AG08395 (cell line): ENCODE measurements at regions not wholly inside any gene's neighbourhood (a gene's known extent, or its start where the extent isn't known, plus 50 kb on each side); places are given as distances from the start of the nearest gene placed in this dataset.
A peak's percentile ranks its signal among the peaks of the same experiment; 100 is the strongest.
"Not testable (repeated sequence)": the region's sequence is repeated elsewhere in the genome, so short reads cannot be mapped to it uniquely, and the experiment has no call there.

Source experiments
- DNase-seq: peaks from one replicate; pipeline ENCODE4 v3.0.0; 2012; ENCODE audit warnings: mixed read lengths, low spot score

DNA sequence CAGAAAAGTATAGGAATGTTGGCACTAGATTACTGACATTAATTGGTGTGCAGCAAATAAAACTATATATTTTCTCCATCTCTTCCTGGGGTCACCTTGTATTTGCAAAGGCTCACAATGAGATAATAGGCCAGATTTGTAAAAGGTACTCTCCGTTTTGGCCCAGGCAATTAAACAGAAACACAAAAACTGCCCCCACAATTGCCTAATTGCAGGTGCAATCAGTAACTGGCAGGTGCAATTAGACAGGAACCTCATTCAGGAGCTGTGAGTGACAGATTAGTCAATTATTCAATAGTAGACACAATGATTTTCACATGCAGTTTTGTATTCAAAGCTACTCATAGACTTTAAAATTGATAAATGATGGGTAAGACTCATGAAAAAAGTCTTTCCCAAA is 451.4 kb upstream of the ID2 start:
- no peak for DNase-seq

- DNase-seq: no peak
Observed at GRCh38 chr2:8231902-8232301, 450.0 kb upstream of the ID2 start.

DNA sequence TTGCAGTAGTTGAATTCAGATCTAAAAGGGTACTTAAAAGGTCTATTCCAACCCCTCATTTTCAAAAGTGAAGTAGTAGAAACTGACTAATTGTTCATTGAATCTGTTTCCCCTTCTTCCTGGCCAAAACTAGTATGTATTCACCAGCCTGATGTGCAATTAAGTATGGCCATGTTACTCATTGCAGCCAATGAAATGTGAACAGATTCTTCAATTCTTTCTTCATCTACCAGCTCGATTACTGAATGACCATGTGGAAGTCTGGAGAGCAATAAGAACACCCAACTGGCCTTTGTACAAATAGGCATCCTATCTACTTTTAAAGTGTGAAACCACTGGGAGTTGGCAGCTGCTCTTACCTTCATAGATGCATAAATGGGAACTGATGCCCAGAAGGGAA is 449.0 kb upstream of the ID2 start:
- DNase-seq: no peak

DNA sequence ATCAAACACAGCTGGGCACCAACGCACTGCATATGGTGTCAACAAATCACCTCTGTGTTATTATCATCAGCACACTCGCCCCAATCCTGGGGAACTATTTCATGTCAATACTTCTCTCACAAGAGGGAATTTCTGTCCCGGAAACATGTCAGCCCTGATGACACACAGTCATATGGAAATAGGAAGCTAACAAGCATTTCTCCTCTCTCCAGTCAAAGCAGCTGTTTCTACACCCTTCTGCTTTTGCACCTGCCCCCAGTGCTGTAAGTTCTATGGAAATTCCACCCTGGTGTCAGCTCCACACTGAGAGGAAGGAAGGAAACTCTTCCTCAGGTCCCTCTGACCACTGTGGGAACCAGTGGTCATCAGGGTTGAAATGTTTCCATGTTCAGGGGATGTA is 447.6 kb upstream of the ID2 start:
- DNase-seq: no peak

- no peak for DNase-seq
Observed at GRCh38 chr2:8234757-8235374, 447.0 kb upstream of the ID2 start.

GRCh38 chr2:8235419-8235818 is 446.4 kb upstream of the ID2 start:
- DNase-seq: no peak

- no peak for DNase-seq
Observed at GRCh38 chr2:8236391-8236790, 445.5 kb upstream of the ID2 start.

- DNase-seq: no peak
Observed at GRCh38 chr2:8238521-8239230, 443.2 kb upstream of the ID2 start.

- DNase-seq: no peak
Observed at GRCh38 chr2:8239531-8240088, 442.2 kb upstream of the ID2 start.

GRCh38 chr2:8241317-8241716 is 440.5 kb upstream of the ID2 start:
- no peak for DNase-seq

DNA sequence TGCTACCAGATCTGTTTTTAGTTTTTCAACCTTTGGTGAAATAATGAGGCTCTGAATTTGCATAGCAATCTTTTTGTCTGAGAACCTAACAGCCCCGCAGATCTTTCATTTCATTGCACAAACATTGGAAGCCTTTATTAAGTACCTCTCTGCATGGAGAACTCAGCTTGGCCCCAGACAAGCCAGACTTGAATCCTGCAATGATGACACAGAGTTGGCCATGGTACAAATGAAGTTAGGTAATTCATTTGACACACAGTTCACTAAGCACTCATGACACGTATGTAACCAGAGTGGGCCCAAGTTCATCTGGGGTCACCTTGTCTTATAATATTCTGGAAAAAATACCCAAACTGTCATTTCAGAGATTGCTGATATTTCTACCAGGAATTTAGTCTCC is 439.1 kb upstream of the ID2 start:
- no peak for DNase-seq

DNA sequence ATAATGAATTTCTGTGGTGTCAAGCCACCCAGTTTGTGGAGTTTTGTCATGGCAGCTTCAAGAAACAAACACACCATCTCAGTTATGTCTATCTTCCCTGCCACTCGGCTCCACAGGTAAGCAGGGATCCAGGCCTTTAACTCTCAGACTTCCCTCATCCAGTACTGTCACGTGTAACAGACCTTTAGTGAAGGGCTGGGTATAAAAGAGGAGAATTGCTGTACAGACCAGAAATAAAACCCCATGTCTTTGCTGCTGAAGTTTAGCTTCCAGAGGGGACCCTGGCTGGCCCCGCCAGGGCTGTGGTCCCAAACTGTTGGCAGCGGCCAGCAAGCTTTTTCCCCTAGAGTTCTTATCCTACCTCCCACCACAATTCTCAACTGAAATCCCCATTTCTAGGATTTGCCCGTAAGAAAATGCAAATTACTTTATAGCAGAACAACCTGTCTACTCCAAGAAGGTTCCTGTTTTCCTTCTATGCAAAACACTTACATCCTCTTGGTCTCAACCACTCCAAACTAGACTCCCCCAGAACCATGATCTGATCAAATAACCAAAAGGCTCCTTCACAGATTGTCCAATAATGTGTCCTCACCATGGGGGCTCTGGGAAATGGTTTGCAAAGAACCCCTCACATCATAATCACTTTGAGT is 438.0 kb upstream of the ID2 start:
- no peak for DNase-seq

DNA sequence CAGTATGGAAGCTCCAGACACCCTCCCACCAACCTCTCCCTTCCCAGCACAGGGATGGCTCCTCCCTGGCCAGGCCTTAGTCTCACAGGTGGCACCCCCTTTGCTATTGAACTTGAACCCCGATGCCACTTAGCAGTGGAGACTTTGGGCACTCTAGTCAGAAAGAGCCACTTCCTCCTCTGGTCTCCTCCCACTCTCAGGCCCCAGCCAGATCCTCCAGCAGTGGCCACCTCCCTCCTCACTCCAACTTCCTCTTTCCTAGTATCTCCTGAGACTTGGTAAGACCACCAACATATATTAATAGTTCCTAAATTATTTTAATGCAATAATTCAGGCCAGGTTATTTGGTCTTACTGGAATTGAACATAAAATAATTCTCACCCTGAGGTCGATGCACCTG is 437.2 kb upstream of the ID2 start:
- DNase-seq: no peak

DNA sequence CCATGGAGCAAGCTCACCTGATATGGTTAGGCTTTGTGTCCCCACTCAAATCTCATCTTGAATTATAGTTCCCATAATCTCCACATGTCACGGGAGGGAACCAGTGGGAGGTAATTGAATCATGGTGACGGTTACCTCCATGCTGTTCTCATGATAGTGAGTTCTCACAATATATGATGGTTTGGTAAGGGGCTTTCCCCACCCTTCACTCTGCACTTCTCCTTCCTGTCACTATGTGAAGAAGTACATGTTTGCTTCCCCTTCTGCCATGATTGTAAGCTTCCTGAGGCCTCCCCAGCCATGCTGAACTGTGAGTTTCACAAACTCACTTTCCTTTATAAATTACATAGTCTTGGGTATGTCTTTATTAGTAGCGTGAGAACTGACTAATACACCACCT is 435.7 kb upstream of the ID2 start:
- no peak for DNase-seq

- peak; percentile 78 for DNase-seq
Observed at GRCh38 chr2:8247905-8248622, 433.8 kb upstream of the ID2 start.

DNA sequence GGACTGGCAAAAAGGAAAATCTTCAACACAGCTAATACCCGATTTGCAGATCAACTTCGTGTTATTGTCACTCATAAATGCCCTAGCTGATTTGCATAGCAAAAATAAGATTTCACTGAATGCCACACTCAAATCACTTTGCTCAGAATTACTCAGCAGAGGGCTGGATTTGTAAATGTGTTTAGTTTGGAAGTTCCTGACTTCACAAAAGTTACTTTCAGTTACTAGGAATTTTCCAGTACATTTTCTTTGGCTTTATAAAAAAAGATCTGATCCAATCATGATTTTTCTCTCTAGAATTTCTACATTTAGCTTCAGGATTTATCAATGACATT is 433.3 kb upstream of the ID2 start:
- DNase-seq: peak; percentile 12

DNA sequence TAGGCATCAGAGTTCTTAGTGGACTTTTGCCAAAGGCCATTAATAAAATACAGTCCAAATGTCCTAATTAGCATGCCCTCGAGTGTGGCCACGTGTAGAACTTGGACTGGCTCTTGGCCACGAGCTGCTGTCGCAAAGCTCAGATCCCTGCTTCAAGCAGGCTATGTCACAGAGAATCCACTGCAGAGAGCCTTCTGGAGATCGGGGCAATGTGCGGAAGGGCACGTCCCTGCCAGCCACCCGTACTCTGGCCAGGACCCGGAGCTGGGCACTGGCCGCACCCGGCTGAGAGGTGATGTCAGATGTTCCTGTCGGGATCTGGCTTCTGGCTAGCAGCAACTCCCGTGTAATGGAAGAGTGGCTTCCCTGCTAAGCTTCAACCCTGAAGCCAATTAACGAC is 432.7 kb upstream of the ID2 start:
- DNase-seq: peak; percentile 16

- DNase-seq: no peak
Observed at GRCh38 chr2:8249769-8250168, 432.1 kb upstream of the ID2 start.

DNA sequence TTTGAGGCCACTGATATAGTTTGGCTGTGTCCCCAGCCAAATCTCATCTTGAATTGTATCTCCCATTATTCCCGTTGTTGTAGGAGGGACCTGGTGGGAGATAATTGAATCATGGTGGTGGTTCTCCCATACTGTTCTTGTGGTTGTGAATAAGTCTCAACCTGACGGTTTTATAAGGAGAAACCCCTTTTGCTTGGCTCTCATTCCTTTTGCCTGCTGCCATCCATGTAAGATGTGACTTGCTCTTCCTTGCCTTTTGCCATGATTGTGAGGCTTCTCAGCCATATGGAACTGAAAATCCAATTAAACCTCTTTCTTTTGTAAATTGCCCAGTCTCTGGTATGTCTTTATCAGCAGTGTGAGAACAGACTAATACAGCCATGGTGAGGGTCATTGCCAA is 431.6 kb upstream of the ID2 start:
- DNase-seq: not testable (repeated sequence)

- no peak for DNase-seq
Observed at GRCh38 chr2:8251291-8251690, 430.6 kb upstream of the ID2 start.

- DNase-seq: no peak
Observed at GRCh38 chr2:8251856-8252255, 430.0 kb upstream of the ID2 start.

GRCh38 chr2:8252997-8253694 is 428.7 kb upstream of the ID2 start:
- no peak for DNase-seq
